ENCODE measurements at regions not wholly inside any gene's neighbourhood (a gene's known extent, or its start where the extent isn't known, plus 50 kb on each side); places are given as distances from the start of the nearest gene placed in this dataset.
A peak's percentile ranks its signal among the peaks of the same experiment; 100 is the strongest.

GRCh38 chr6:120056085-120056484 is 706.5 kb upstream of the MAN1A1 start:
- Mint-ChIP-seq H3K36me3 (peaks cover 3% of the 10 kb centered on the region; the same call in 1 of the 2 replicates), H3K4me1 (no peaks in the 10 kb centered on the region), H3K27ac (no peak overlapping the region), H3K4me3 (no peak overlapping the region), H3K9me3 (peaks cover 18% of the 10 kb centered on the region), H3K27me3 (ENCODE audit: low read depth) (no peaks in the 10 kb centered on the region)
- ATAC-seq: peak; percentile 98
- peak; percentile 68 for TF ChIP-seq CTCF (IDR thresholded peaks at IDR 0.05)
- no peak for TF ChIP-seq JUN (CRISPR knock-in tag; IDR thresholded peaks at IDR 0.05)
- POLR2A ChIA-PET: no interaction called here
- peak; percentile 67 for DNase-seq (ENCODE audit: low spot score)
- CTCF ChIA-PET: interaction anchor here (0.6 to 1.3 kb wide), 11 partner anchors 11 to 168 kb away, joined by 3 to 6 read pairs (median 3); no protein-coding TSS in a partner anchor

GRCh38 chr6:120055071-120055470 is 705.5 kb upstream of the MAN1A1 start:
- CTCF ChIA-PET: no interaction called here
- POLR2A ChIA-PET: no interaction called here
- H3K27me3 Mint-ChIP-seq (ENCODE audit: low read depth): no peaks in the 10 kb centered on the region
- peaks cover 11% of the 10 kb centered on the region for H3K9me3 Mint-ChIP-seq
- H3K4me1 Mint-ChIP-seq: no peaks in the 10 kb centered on the region
- no peak for DNase-seq (ENCODE audit: low spot score)
- peaks cover 3% of the 10 kb centered on the region; the same call in 1 of the 2 replicates for H3K36me3 Mint-ChIP-seq
- ATAC-seq: no peak
- H3K4me3 Mint-ChIP-seq: no peak overlapping the region
- H3K27ac Mint-ChIP-seq: no peak overlapping the region
- TF ChIP-seq SP1 (CRISPR knock-in tag; conservative IDR thresholded peaks at IDR 0.05) (no peak), ZNF232 (CRISPR knock-in tag; IDR thresholded peaks at IDR 0.05) (no peak), NFATC4 (CRISPR knock-in tag; IDR thresholded peaks at IDR 0.05) (no peak), JUN (CRISPR knock-in tag; IDR thresholded peaks at IDR 0.05) (no peak), GTF2I (CRISPR knock-in tag; conservative IDR thresholded peaks at IDR 0.05) (no peak), OVOL2 (CRISPR knock-in tag; IDR thresholded peaks at IDR 0.05; ENCODE audit: borderline replicate concordance) (no peak), SMAD4 (CRISPR knock-in tag; IDR thresholded peaks at IDR 0.05) (no peak), FOXP1 (CRISPR knock-in tag; IDR thresholded peaks at IDR 0.05; ENCODE audit: borderline replicate concordance) (no peak), FOXK1 (CRISPR knock-in tag; IDR thresholded peaks at IDR 0.05) (no peak), ATF6 (CRISPR knock-in tag; IDR thresholded peaks at IDR 0.05) (no peak), SOX15 (CRISPR knock-in tag; IDR thresholded peaks at IDR 0.05) (no peak), CBFB (CRISPR knock-in tag; IDR thresholded peaks at IDR 0.05; ENCODE audit: low read depth) (no peak), PREB (CRISPR knock-in tag; IDR thresholded peaks at IDR 0.05; ENCODE audit: borderline replicate concordance) (no peak), MLX (CRISPR knock-in tag; IDR thresholded peaks at IDR 0.05) (no peak)

GRCh38 chr6:120039664-120040063 is 690.1 kb upstream of the MAN1A1 start:
- CTCF ChIA-PET: no interaction called here
- no peaks in the 10 kb centered on the region for H3K36me3 Mint-ChIP-seq
- TF ChIP-seq FOXP1 (CRISPR knock-in tag; IDR thresholded peaks at IDR 0.05; ENCODE audit: borderline replicate concordance) (no peak), ZNF425 (CRISPR knock-in tag; conservative IDR thresholded peaks at IDR 0.05) (no peak), NR2C2 (CRISPR knock-in tag; IDR thresholded peaks at IDR 0.05) (no peak), SOX15 (CRISPR knock-in tag; IDR thresholded peaks at IDR 0.05) (no peak), ATF3 (CRISPR knock-in tag; conservative IDR thresholded peaks at IDR 0.05) (no peak), FOXK1 (CRISPR knock-in tag; IDR thresholded peaks at IDR 0.05) (no peak), JAZF1 (CRISPR knock-in tag; IDR thresholded peaks at IDR 0.05) (no peak), AR (CRISPR knock-in tag; IDR thresholded peaks at IDR 0.05) (no peak), ZBTB43 (CRISPR knock-in tag; IDR thresholded peaks at IDR 0.05) (no peak)

More at GRCh38 chr6:120039664-120040063, 690.1 kb upstream of the MAN1A1 start:
- DNase-seq (ENCODE audit: low spot score) (no peak), ATAC-seq (no peak)
- Mint-ChIP-seq H3K27ac (no peak overlapping the region), H3K4me1 (no peaks in the 10 kb centered on the region; the same call in 1 of the 2 replicates), H3K27me3 (ENCODE audit: low read depth) (no peaks in the 10 kb centered on the region), H3K4me3 (no peak overlapping the region), H3K9me3 (no peaks in the 10 kb centered on the region)
- POLR2A ChIA-PET: no interaction called here
